NT2/D1 (cell line): ENCODE measurements at regions not wholly inside any gene's neighbourhood (a gene's known extent, or its start where the extent isn't known, plus 50 kb on each side); places are given as distances from the start of the nearest gene placed in this dataset.

Experiments
- SUZ12 ChIP-seq: IDR thresholded peaks from 2 replicates; pipeline ENCODE4 v1.6.1; 2011; ENCODE audit not compliant: insufficient read length, insufficient read depth; ENCODE audit errors: extremely low read depth
- YY1 ChIP-seq: IDR thresholded peaks from 2 replicates; pipeline ENCODE4 v1.6.1; 2011; ENCODE audit not compliant: insufficient read length, insufficient read depth
- ZNF274 ChIP-seq: IDR thresholded peaks from 2 replicates; pipeline ENCODE4 v1.6.1; 2011; ENCODE audit warnings: mild to moderate bottlenecking, low read depth, low read length

DNA sequence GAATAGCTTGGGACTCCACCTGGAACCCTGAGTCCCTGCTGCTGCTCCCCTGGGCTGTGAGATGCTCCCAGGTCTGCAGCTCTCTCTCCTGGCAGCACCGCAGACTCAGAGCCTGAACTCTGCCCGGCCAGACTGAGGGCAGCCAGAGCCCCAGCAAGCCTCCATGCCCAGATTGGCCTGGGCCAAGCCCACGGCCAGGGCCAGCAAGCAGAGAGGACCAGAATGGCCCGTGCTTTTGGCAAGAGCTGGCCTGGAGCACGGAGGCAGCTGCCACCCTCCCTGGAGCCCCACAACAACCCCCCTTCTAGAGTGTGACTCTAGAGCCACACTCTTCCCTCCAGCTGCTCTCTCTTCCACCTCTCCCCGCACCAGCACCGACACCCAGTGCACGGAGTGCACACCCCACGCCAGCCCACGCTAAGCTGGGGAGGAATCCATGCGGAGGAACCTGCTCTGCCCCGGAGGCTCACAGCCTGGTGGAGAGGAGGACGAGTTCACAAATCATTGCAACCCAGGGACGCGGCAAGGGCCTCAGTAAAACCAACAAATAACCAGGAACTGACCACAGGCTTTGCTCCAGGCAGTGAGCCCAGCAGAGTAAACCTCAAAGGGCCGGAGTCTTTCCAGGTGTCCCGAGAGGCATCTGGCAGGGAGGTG lies 110.3 kb downstream of the HMX1 start:
- TF ChIP-seq ZNF274 = no peak
- TF ChIP-seq YY1 = no peak
- no peak for TF ChIP-seq SUZ12
